Raji (cell line): ENCODE measurements at regions not wholly inside any gene's neighbourhood (a gene's known extent, or its start where the extent isn't known, plus 50 kb on each side); places are given as distances from the start of the nearest gene placed in this dataset.

Source experiments
- POLR2A ChIP-seq: IDR thresholded peaks from 2 replicates; pipeline ENCODE4 v1.6.1; 2011; ENCODE audit warnings: low read depth, low read length, control low read depth; ENCODE audit not compliant: insufficient read depth

GRCh38 chr12:90020436-90020835 lies 311.8 kb upstream of the ATP2B1 start:
- no peak for TF ChIP-seq POLR2A

- TF ChIP-seq POLR2A: no peak
These were observed 311.4 kb upstream of the ATP2B1 start for GRCh38 chr12:90020014-90020413.

- no peak for TF ChIP-seq POLR2A
These were observed 308.7 kb upstream of the ATP2B1 start for GRCh38 chr12:90017316-90017715.

- no peak for TF ChIP-seq POLR2A
These were observed 306.6 kb upstream of the ATP2B1 start for GRCh38 chr12:90015228-90015627.

- no peak for TF ChIP-seq POLR2A
These were observed 304.8 kb upstream of the ATP2B1 start for GRCh38 chr12:90013409-90013808.

- no peak for TF ChIP-seq POLR2A
These were observed 301.5 kb upstream of the ATP2B1 start for GRCh38 chr12:90010089-90010488.

- no peak for TF ChIP-seq POLR2A
These were observed 299.6 kb upstream of the ATP2B1 start for GRCh38 chr12:90008277-90008676.

- no peak for TF ChIP-seq POLR2A
These were observed 295.9 kb upstream of the ATP2B1 start for GRCh38 chr12:90004319-90005074.

GRCh38 chr12:90003688-90004087 lies 295.1 kb upstream of the ATP2B1 start:
- TF ChIP-seq POLR2A: no peak

- no peak for TF ChIP-seq POLR2A
These were observed 292.1 kb upstream of the ATP2B1 start for GRCh38 chr12:90000721-90001120.

GRCh38 chr12:89999699-90000505 lies 291.3 kb upstream of the ATP2B1 start:
- TF ChIP-seq POLR2A: no peak

GRCh38 chr12:89995870-89996269 lies 287.2 kb upstream of the ATP2B1 start:
- TF ChIP-seq POLR2A: no peak

GRCh38 chr12:89994911-89995310 lies 286.3 kb upstream of the ATP2B1 start:
- TF ChIP-seq POLR2A: no peak

- TF ChIP-seq POLR2A: no peak
These were observed 285.0 kb upstream of the ATP2B1 start for GRCh38 chr12:89993632-89994031.

GRCh38 chr12:89992668-89993451 lies 284.2 kb upstream of the ATP2B1 start:
- TF ChIP-seq POLR2A: no peak
